ENCODE measurements at regions not wholly inside any gene's neighbourhood (a gene's known extent, or its start where the extent isn't known, plus 50 kb on each side); places are given as distances from the start of the nearest gene placed in this dataset.

DNA sequence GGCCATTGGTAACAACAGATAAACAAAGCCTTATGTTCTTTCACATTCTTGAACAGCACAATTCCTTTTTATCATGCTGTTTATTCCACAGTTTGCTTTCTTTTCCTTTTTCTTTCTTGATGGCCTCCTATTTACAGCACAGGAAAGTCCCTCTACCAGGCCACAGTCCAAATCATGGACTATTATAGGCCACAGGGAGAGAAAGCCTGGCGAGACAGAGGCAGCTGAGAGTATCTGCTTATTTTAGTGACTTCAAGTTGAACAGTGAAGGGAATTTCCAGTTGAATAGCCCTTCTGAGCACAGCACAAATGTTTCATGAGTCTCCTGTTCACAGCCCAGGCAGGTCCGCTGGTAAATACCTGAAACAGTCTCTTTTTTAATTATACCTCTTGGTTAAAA lies 263.7 kb upstream of the ARID1B start:
- no peak for TF ChIP-seq CTCF (conservative IDR thresholded peaks at IDR 0.05; ENCODE audit: low read length)
- TF ChIP-seq EZH2phosphoT487 (IDR thresholded peaks at IDR 0.05; ENCODE audit: borderline replicate concordance, low read depth, low read length): no peak

Data from OCI-LY7 (cell line).